Upper lobe of left lung (tissue), 6 donors: ENCODE measurements at regions not wholly inside any gene's neighbourhood (a gene's known extent, or its start where the extent isn't known, plus 50 kb on each side); places are given as distances from the start of the nearest gene placed in this dataset.

Experiments
- ATAC-seq, 2 donors: fragments of 200-7000 bp; cut with Tn5 transposase; one replicate each; pipeline ENCODE4 v1.9.1; 2022; ENCODE audit warnings: mild to moderate bottlenecking in 2 of 2, moderate library complexity in 2 of 2; ENCODE audit not compliant: low FRiP score in 2 of 2
- DNase-seq, 2 donors: peaks; one replicate each; pipeline ENCODE4 v3.0.0-alpha.2; 2019 to 2020
- H3K27ac ChIP-seq, 4 donors: fragments of 200-600 bp; sonication (generic); one replicate each; pipeline ENCODE4 v1.5.1; 2016 to 2019
- H3K27me3 ChIP-seq, 4 donors: fragments of 200-600 bp; sonication (generic); one replicate each; pipeline ENCODE4 v1.5.1; 2017 to 2019
- H3K36me3 ChIP-seq, 4 donors: fragments of 200-600 bp; sonication (generic); one replicate each; pipeline ENCODE4 v1.5.1; 2016 to 2019
- H3K4me1 ChIP-seq, 4 donors: fragments of 200-600 bp; sonication (generic); one replicate each; pipeline ENCODE4 v1.5.1; 2018 to 2019
- H3K4me3 ChIP-seq, 4 donors: fragments of 200-600 bp; sonication (generic); one replicate each; pipeline ENCODE4 v1.5.1; 2017 to 2019; ENCODE audit warnings: mild to moderate bottlenecking in 2 of 4, moderate library complexity in 1 of 4
- H3K9me3 ChIP-seq, 4 donors: fragments of 200-600 bp; sonication (generic); one replicate each; pipeline ENCODE4 v1.5.1; 2018 to 2019
- CTCF ChIP-seq, 6 experiments: fragments of 450-650 bp in 4 of 6; fragments of 200-600 bp in 2 of 6; sonication (generic) in 2 of 6; IDR thresholded peaks; one replicate each; pipeline ENCODE4 v1.5.1; 2016 to 2019; ENCODE audit warnings: antibody characterized with exemption in 6 of 6
- EP300 ChIP-seq, 4 donors: sonication (generic); formaldehyde crosslinking; IDR thresholded peaks; one replicate each; pipeline ENCODE4 v1.5.1; 2017; ENCODE audit warnings: antibody characterized with exemption in 4 of 4, control low read depth in 2 of 4
- POLR2A ChIP-seq, 4 donors: fragments of 450-650 bp; IDR thresholded peaks; one replicate each; pipeline ENCODE4 v1.5.1; 2016 to 2017; ENCODE audit warnings: antibody characterized with exemption in 4 of 4, mild to moderate bottlenecking in 2 of 4
- POLR2AphosphoS5 ChIP-seq, 2 donors: sonication (generic); formaldehyde crosslinking; IDR thresholded peaks; one replicate each; pipeline ENCODE4 v1.5.1; 2017; ENCODE audit warnings: antibody characterized with exemption in 2 of 2
- WGBS, 2 donors: methylation state at CpG; one replicate each; pipeline ENCODE4 v1.1.5; 2017 to 2018; 5-methylcytosine and 5-hydroxymethylcytosine counted together
- donor health status: DM: no; HTN: no; CAD: no; lungs with moderate emphysema.
- donor health status: DM: no; HTN: yes; CAD: no; lungs with severe emphysema.

DNA sequence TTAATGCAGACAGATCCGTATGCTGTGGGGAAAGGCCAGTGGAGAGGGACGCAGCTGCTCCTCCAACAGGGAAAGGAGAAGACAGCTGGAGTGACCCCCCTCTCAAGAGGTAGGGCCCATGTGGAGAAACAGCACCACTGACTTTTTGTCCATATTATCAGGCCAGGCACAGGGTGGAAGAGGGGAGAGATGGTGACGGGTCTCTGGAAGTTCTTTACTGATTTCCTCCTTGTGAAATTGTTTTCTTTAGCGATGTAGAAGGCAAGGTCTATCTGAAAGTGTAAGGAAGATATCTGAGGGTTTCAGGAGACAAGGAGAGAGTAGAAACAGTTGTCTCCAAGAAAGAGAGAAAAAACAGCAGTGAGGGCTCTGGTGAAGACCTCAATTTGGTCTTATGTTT is 338.8 kb downstream of the VPS13C start:
- H3K9me3 ChIP-seq, result no peaks in the 10 kb centered on the region
- DNase-seq (no peak), ATAC-seq (no peak)
- no peaks in the 10 kb centered on the region for H3K27me3 ChIP-seq
- 85 to 90% methylated on average over 4 of the region's 4 CpGs for WGBS, 2 donors
- H3K27ac ChIP-seq, result no peak overlapping the region
- no peak overlapping the region for H3K4me3 ChIP-seq
- TF ChIP-seq EP300 (IDR thresholded peaks at IDR 0.05) (no peak), POLR2AphosphoS5 (IDR thresholded peaks at IDR 0.05) (no peak), POLR2A (IDR thresholded peaks at IDR 0.05) (no peak)
- no peaks in the 10 kb centered on the region for H3K4me1 ChIP-seq
- H3K36me3 ChIP-seq, result no peaks in the 10 kb centered on the region

GRCh38 chr15:61720197-61720704 is 340.0 kb downstream of the VPS13C start:
- 89 to 90% methylated on average over 5 of the region's 5 CpGs for WGBS, 2 donors
- DNase-seq, result no peak
- Histone ChIP-seq H3K36me3 (no peaks in the 10 kb centered on the region), H3K4me3 (no peak overlapping the region), H3K9me3 (no peaks in the 10 kb centered on the region), H3K27ac (no peak overlapping the region), H3K4me1 (no peaks in the 10 kb centered on the region), H3K27me3 (no peaks in the 10 kb centered on the region)
- ATAC-seq, result peak in 1 of 2 donors; percentile 53
- no peak for TF ChIP-seq POLR2A (IDR thresholded peaks at IDR 0.05)
- TF ChIP-seq EP300 (IDR thresholded peaks at IDR 0.05), result no peak
- no peak for TF ChIP-seq CTCF (IDR thresholded peaks at IDR 0.05)
- no peak for TF ChIP-seq POLR2AphosphoS5 (IDR thresholded peaks at IDR 0.05)

GRCh38 chr15:61715082-61715481 is 345.2 kb downstream of the VPS13C start:
- H3K36me3 ChIP-seq, result no peaks in the 10 kb centered on the region
- no peak overlapping the region for H3K27ac ChIP-seq
- TF ChIP-seq CTCF (IDR thresholded peaks at IDR 0.05) (no peak), POLR2AphosphoS5 (IDR thresholded peaks at IDR 0.05) (no peak), EP300 (IDR thresholded peaks at IDR 0.05) (no peak), POLR2A (IDR thresholded peaks at IDR 0.05) (no peak)
- no peaks in the 10 kb centered on the region for H3K4me1 ChIP-seq
- no peaks in the 10 kb centered on the region for H3K27me3 ChIP-seq
- DNase-seq (peak in 1 of 2 donors; percentile 31), ATAC-seq (peak in 1 of 2 donors; percentile 23)
- H3K4me3 ChIP-seq, result no peak overlapping the region
- no peaks in the 10 kb centered on the region for H3K9me3 ChIP-seq

GRCh38 chr15:61712129-61712759 is 348.0 kb downstream of the VPS13C start:
- TF ChIP-seq POLR2AphosphoS5 (IDR thresholded peaks at IDR 0.05) (no peak), CTCF (IDR thresholded peaks at IDR 0.05) (no peak), EP300 (IDR thresholded peaks at IDR 0.05) (no peak), POLR2A (IDR thresholded peaks at IDR 0.05) (no peak)
- H3K9me3 ChIP-seq, result no peaks in the 10 kb centered on the region
- DNase-seq (no peak), ATAC-seq (peak in 1 of 2 donors; percentile 47)
- 79 to 90% methylated on average over 4 of the region's 4 CpGs for WGBS, 2 donors
- no peaks in the 10 kb centered on the region for H3K36me3 ChIP-seq
- no peak overlapping the region for H3K4me3 ChIP-seq
- H3K4me1 ChIP-seq, result no peaks in the 10 kb centered on the region
- H3K27me3 ChIP-seq, result no peaks in the 10 kb centered on the region
- H3K27ac ChIP-seq, result no peak overlapping the region

DNA sequence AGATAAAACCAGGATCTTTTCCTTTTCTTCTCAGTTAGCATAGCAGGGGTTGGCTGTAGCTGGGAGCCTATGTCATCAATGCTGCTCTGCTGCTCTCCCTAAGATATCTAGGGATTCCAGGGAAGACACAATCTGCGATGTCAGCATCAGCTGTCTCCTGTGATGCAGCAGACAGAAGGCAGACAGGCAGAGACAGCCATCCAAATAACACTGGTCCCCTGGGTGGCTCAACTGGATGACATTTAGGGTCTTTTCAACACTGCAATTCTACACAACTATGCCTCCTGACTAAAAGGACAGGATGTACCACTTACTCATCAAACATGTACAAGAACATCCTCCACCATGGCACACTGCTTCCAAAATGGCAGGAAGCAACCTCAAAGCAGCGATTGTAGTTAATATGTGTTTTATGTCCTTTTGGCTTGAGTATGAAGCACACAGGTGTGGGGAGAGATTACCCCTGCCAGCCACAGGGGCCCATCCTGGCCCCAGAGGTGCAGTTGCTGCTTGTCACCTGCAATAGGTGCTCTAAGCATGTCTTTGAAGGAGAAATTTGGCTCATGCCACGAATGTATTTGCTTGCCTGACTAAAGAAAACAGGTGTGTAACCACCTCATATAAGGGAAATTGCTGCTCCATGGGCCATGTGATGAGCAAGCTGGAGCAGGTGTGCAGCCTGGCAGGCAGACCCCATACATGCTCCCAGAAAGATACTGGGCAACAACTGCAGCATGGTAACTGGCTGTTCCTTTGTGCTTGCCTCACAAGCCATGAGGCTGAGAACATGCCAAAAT is 357.8 kb downstream of the VPS13C start:
- WGBS, 2 donors, result 54 to 68% methylated on average over 2 to 3 of the region's 3 CpGs
- no peak overlapping the region for H3K4me3 ChIP-seq
- no peak for TF ChIP-seq CTCF (IDR thresholded peaks at IDR 0.05)
- TF ChIP-seq POLR2AphosphoS5 (IDR thresholded peaks at IDR 0.05), result no peak
- TF ChIP-seq POLR2A (IDR thresholded peaks at IDR 0.05), result peak in 1 of 4 donors; percentile 10
- no peak for TF ChIP-seq EP300 (IDR thresholded peaks at IDR 0.05)
- ATAC-seq (no peak), DNase-seq (no peak)
- no peak overlapping the region for H3K27ac ChIP-seq
- H3K4me1 ChIP-seq, result no peaks in the 10 kb centered on the region
- no peaks in the 10 kb centered on the region for H3K27me3 ChIP-seq
- H3K9me3 ChIP-seq, result no peaks in the 10 kb centered on the region
- no peaks in the 10 kb centered on the region for H3K36me3 ChIP-seq
